ENCODE measurements at regions not wholly inside any gene's neighbourhood (a gene's known extent, or its start where the extent isn't known, plus 50 kb on each side); places are given as distances from the start of the nearest gene placed in this dataset.

DNA sequence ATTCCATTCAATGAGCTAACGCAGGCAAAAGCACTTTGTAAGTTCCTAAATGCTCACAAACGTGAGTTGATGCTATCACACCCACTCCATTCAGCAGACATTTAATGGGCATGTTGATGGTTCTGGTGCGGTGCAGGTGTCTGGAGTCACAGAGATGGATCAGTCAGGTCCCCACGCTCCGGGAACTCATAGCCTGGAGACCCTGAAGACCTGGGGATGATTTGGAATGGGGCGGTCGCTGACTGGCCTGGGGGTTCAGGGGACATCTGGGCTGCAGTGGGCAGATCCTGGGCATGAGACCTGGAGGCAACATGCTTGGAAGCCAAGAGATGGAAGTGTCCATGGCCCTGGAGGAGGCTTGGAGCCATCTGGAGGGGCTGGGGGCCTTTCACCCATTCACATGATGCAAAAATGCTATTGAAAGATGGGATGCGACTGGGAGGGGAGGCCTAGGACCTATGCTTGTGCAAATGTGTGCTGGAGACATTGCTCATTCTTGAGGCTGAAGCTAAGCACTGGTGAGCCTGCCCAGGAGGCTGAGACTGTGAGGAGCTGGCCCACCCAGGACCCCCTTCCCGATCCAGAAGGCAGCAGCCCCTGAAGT, 522.6 kb downstream of the GLRX3 start:
- Histone ChIP-seq H4K91ac (ENCODE audit: low read length) (no peak overlapping the region), H3K14ac (ENCODE audit: low read length in 2 of 2) (no peak overlapping the region), H2BK12ac (ENCODE audit: low read length in 2 of 2) (no peak overlapping the region), H3K4me3 (ENCODE audit: insufficient read depth in 1 of 2, low read depth in 1 of 2, low read length in 2 of 2) (no peak overlapping the region), H4K8ac (ENCODE audit: low read length) (no peak overlapping the region), H3K4me2 (ENCODE audit: low read length, poor library complexity, severe bottlenecking) (no peak overlapping the region), H2BK120ac (ENCODE audit: low read depth, low read length) (no peak overlapping the region), H2AK5ac (ENCODE audit: low read length, severe bottlenecking) (no peak overlapping the region), H3K27me3 (ENCODE audit: control insufficient read depth in 1 of 2, insufficient read depth in 1 of 2, low read length in 2 of 2) (no peaks in the 10 kb centered on the region), H3K4ac (ENCODE audit: low read depth in 1 of 2, low read length in 2 of 2) (no peak overlapping the region), H3K27ac (ENCODE audit: low read length, poor library complexity, severe bottlenecking) (no peak overlapping the region), H3K9ac (ENCODE audit: low read length) (no peak overlapping the region), H2BK5ac (ENCODE audit: low read depth, low read length, poor library complexity, severe bottlenecking) (no peak overlapping the region), H3K79me1 (replicated peaks; ENCODE audit: low read length, poor library complexity, severe bottlenecking) (no peaks in the 10 kb centered on the region), H3K9me3 (ENCODE audit: control insufficient read depth, low read length) (no peaks in the 10 kb centered on the region), H2AFZ (ENCODE audit: low read depth, low read length) (no peak overlapping the region), H3K36me3 (ENCODE audit: control insufficient read depth in 1 of 2, insufficient read depth in 2 of 2, low read depth in 1 of 2, low read length in 2 of 2) (no peaks in the 10 kb centered on the region), H3K23ac (ENCODE audit: low read length in 2 of 2) (no peak overlapping the region), H2BK15ac (ENCODE audit: low read depth, poor library complexity, severe bottlenecking) (no peak overlapping the region), H3K18ac (ENCODE audit: low read depth in 1 of 2, low read length in 2 of 2) (no peak overlapping the region), H3K4me1 (ENCODE audit: control insufficient read depth, insufficient read depth, low read depth, low read length) (no peaks in the 10 kb centered on the region)
- DNase-seq, result no peak
- WGBS, result 79% methylated on average over 9 of the region's 9 CpGs

- H4K91ac ChIP-seq (ENCODE audit: low read length), result no peak overlapping the region
- no peak overlapping the region for H3K18ac ChIP-seq (ENCODE audit: low read depth in 1 of 2, low read length in 2 of 2)
- no peak overlapping the region for H3K9ac ChIP-seq (ENCODE audit: low read length)
- H3K9me3 ChIP-seq (ENCODE audit: control insufficient read depth, low read length), result no peaks in the 10 kb centered on the region
- no peak overlapping the region for H3K14ac ChIP-seq (ENCODE audit: low read length in 2 of 2)
- no peak overlapping the region for H2AFZ ChIP-seq (ENCODE audit: low read depth, low read length)
- H3K4ac ChIP-seq (ENCODE audit: low read depth in 1 of 2, low read length in 2 of 2), result no peak overlapping the region
- no peak for DNase-seq
- no peak overlapping the region for H2BK12ac ChIP-seq (ENCODE audit: low read length in 2 of 2)
- no peak overlapping the region for H2BK5ac ChIP-seq (ENCODE audit: low read depth, low read length, poor library complexity, severe bottlenecking)
- no peaks in the 10 kb centered on the region for H3K36me3 ChIP-seq (ENCODE audit: control insufficient read depth in 1 of 2, insufficient read depth in 2 of 2, low read depth in 1 of 2, low read length in 2 of 2)
- no peak overlapping the region for H2BK15ac ChIP-seq (ENCODE audit: low read depth, poor library complexity, severe bottlenecking)
- no peak overlapping the region for H3K27ac ChIP-seq (ENCODE audit: low read length, poor library complexity, severe bottlenecking)
- H3K27me3 ChIP-seq (ENCODE audit: control insufficient read depth in 1 of 2, insufficient read depth in 1 of 2, low read length in 2 of 2), result no peaks in the 10 kb centered on the region
- H2AK5ac ChIP-seq (ENCODE audit: low read length, severe bottlenecking), result no peak overlapping the region
- H3K4me3 ChIP-seq (ENCODE audit: insufficient read depth in 1 of 2, low read depth in 1 of 2, low read length in 2 of 2), result no peak overlapping the region
- no peak overlapping the region for H3K4me2 ChIP-seq (ENCODE audit: low read length, poor library complexity, severe bottlenecking)
- no peaks in the 10 kb centered on the region for H3K79me1 ChIP-seq (replicated peaks; ENCODE audit: low read length, poor library complexity, severe bottlenecking)
- no peak overlapping the region for H3K23ac ChIP-seq (ENCODE audit: low read length in 2 of 2)
- H4K8ac ChIP-seq (ENCODE audit: low read length), result no peak overlapping the region
- no peaks in the 10 kb centered on the region for H3K4me1 ChIP-seq (ENCODE audit: control insufficient read depth, insufficient read depth, low read depth, low read length)
- H2BK120ac ChIP-seq (ENCODE audit: low read depth, low read length), result no peak overlapping the region
- 79% methylated on average over 10 of the region's 10 CpGs for WGBS
Observed at GRCh38 chr10:130659528-130659927, 523.3 kb downstream of the GLRX3 start.

DNA sequence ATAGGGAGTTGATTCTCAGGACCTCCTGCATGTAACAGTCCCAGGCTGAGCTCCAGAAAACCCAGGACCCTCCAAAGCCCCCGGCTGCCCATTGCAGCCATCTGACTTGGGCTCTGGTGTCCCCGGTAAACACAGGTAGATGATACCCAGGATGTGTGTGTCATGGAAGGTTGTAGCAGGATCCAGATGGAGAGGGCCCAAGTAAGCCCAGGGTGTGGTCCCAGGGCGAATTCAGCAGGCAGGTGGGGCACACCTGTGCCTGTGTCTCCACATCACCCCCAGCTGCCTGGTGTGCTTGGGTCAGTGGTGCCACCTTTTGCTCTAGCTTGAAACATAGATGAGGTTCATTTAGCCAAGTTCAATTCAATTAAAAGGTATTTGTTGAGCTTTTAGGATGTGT, 524.1 kb downstream of the GLRX3 start:
- Histone ChIP-seq H3K4me1 (ENCODE audit: control insufficient read depth, insufficient read depth, low read depth, low read length) (no peaks in the 10 kb centered on the region), H2BK15ac (ENCODE audit: low read depth, poor library complexity, severe bottlenecking) (no peak overlapping the region), H3K27me3 (ENCODE audit: control insufficient read depth in 1 of 2, insufficient read depth in 1 of 2, low read length in 2 of 2) (no peaks in the 10 kb centered on the region), H2BK120ac (ENCODE audit: low read depth, low read length) (no peak overlapping the region), H3K23ac (ENCODE audit: low read length in 2 of 2) (no peak overlapping the region), H3K4me2 (ENCODE audit: low read length, poor library complexity, severe bottlenecking) (no peak overlapping the region), H3K4me3 (ENCODE audit: insufficient read depth in 1 of 2, low read depth in 1 of 2, low read length in 2 of 2) (no peak overlapping the region), H2AFZ (ENCODE audit: low read depth, low read length) (no peak overlapping the region), H3K14ac (ENCODE audit: low read length in 2 of 2) (no peak overlapping the region), H3K18ac (ENCODE audit: low read depth in 1 of 2, low read length in 2 of 2) (no peak overlapping the region), H3K9me3 (ENCODE audit: control insufficient read depth, low read length) (peaks cover 1% of the 10 kb centered on the region), H3K36me3 (ENCODE audit: control insufficient read depth in 1 of 2, insufficient read depth in 2 of 2, low read depth in 1 of 2, low read length in 2 of 2) (no peaks in the 10 kb centered on the region), H2AK5ac (ENCODE audit: low read length, severe bottlenecking) (no peak overlapping the region), H2BK5ac (ENCODE audit: low read depth, low read length, poor library complexity, severe bottlenecking) (no peak overlapping the region), H3K4ac (ENCODE audit: low read depth in 1 of 2, low read length in 2 of 2) (no peak overlapping the region), H2BK12ac (ENCODE audit: low read length in 2 of 2) (no peak overlapping the region), H3K27ac (ENCODE audit: low read length, poor library complexity, severe bottlenecking) (no peak overlapping the region), H3K9ac (ENCODE audit: low read length) (no peak overlapping the region), H4K8ac (ENCODE audit: low read length) (no peak overlapping the region), H4K91ac (ENCODE audit: low read length) (no peak overlapping the region), H3K79me1 (replicated peaks; ENCODE audit: low read length, poor library complexity, severe bottlenecking) (no peaks in the 10 kb centered on the region)
- WGBS, result 67% methylated on average over 3 of the region's 3 CpGs
- no peak for DNase-seq

GRCh38 chr10:130661419-130661818, 525.2 kb downstream of the GLRX3 start:
- no peak overlapping the region for H2AFZ ChIP-seq (ENCODE audit: low read depth, low read length)
- 82% methylated on average over 7 of the region's 7 CpGs for WGBS
- H3K18ac ChIP-seq (ENCODE audit: low read depth in 1 of 2, low read length in 2 of 2), result no peak overlapping the region
- H3K4ac ChIP-seq (ENCODE audit: low read depth in 1 of 2, low read length in 2 of 2), result no peak overlapping the region
- H3K4me1 ChIP-seq (ENCODE audit: control insufficient read depth, insufficient read depth, low read depth, low read length), result no peaks in the 10 kb centered on the region
- H3K27me3 ChIP-seq (ENCODE audit: control insufficient read depth in 1 of 2, insufficient read depth in 1 of 2, low read length in 2 of 2), result no peaks in the 10 kb centered on the region
- no peak overlapping the region for H3K27ac ChIP-seq (ENCODE audit: low read length, poor library complexity, severe bottlenecking)
- no peak overlapping the region for H3K14ac ChIP-seq (ENCODE audit: low read length in 2 of 2)
- no peak overlapping the region for H4K91ac ChIP-seq (ENCODE audit: low read length)
- H2BK120ac ChIP-seq (ENCODE audit: low read depth, low read length), result no peak overlapping the region
- H3K23ac ChIP-seq (ENCODE audit: low read length in 2 of 2), result no peak overlapping the region
- no peak overlapping the region for H2BK15ac ChIP-seq (ENCODE audit: low read depth, poor library complexity, severe bottlenecking)
- H3K4me3 ChIP-seq (ENCODE audit: insufficient read depth in 1 of 2, low read depth in 1 of 2, low read length in 2 of 2), result no peak overlapping the region
- no peak for DNase-seq
- H4K8ac ChIP-seq (ENCODE audit: low read length), result no peak overlapping the region
- H3K9me3 ChIP-seq (ENCODE audit: control insufficient read depth, low read length), result peaks cover 4% of the 10 kb centered on the region
- H2AK5ac ChIP-seq (ENCODE audit: low read length, severe bottlenecking), result no peak overlapping the region
- H2BK12ac ChIP-seq (ENCODE audit: low read length in 2 of 2), result no peak overlapping the region
- H3K36me3 ChIP-seq (ENCODE audit: control insufficient read depth in 1 of 2, insufficient read depth in 2 of 2, low read depth in 1 of 2, low read length in 2 of 2), result no peaks in the 10 kb centered on the region
- no peaks in the 10 kb centered on the region for H3K79me1 ChIP-seq (replicated peaks; ENCODE audit: low read length, poor library complexity, severe bottlenecking)
- no peak overlapping the region for H3K4me2 ChIP-seq (ENCODE audit: low read length, poor library complexity, severe bottlenecking)
- no peak overlapping the region for H3K9ac ChIP-seq (ENCODE audit: low read length)
- no peak overlapping the region for H2BK5ac ChIP-seq (ENCODE audit: low read depth, low read length, poor library complexity, severe bottlenecking)
